Spleen (tissue), 7 donors: ENCODE measurements at regions not wholly inside any gene's neighbourhood (a gene's known extent, or its start where the extent isn't known, plus 50 kb on each side); places are given as distances from the start of the nearest gene placed in this dataset.

Source experiments
- POLR2A ChIP-seq, 3 donors: fragments of 450-650 bp; IDR thresholded peaks; one replicate each; pipeline ENCODE4 v1.5.1; 2017; ENCODE audit warnings: antibody characterized with exemption in 3 of 3, mild to moderate bottlenecking in 1 of 3
- POLR2AphosphoS5 ChIP-seq, 3 donors: sonication (generic); formaldehyde crosslinking; IDR thresholded peaks; one replicate each; pipeline ENCODE4 v1.5.1; 2017; ENCODE audit warnings: antibody characterized with exemption in 3 of 3
- TF ChIP-seq, protein P1 (sequence below), 11 experiments: fragments of 200-600 bp in 7 of 11; fragments of 450-650 bp in 4 of 11; sonication (generic) in 4 of 11; IDR thresholded peaks in 8 of 11; conservative IDR thresholded peaks in 3 of 11; 1 replicate in 7 of 11; 2 replicates in 4 of 11; pipeline versions ENCODE4 v1.4.0 to v1.8.0; 2016 to 2021; ENCODE audit warnings: antibody characterized with exemption in 11 of 11, inconsistent platforms in 4 of 11, mild to moderate bottlenecking in 1 of 11
- donor health status: DM: no; HTN: no; CAD: no; lungs with moderate emphysema.
- donor health status: DM: no; HTN: no; CAD: no.
- donor health status: DM: no; HTN: no; CAD: no.

DNA sequence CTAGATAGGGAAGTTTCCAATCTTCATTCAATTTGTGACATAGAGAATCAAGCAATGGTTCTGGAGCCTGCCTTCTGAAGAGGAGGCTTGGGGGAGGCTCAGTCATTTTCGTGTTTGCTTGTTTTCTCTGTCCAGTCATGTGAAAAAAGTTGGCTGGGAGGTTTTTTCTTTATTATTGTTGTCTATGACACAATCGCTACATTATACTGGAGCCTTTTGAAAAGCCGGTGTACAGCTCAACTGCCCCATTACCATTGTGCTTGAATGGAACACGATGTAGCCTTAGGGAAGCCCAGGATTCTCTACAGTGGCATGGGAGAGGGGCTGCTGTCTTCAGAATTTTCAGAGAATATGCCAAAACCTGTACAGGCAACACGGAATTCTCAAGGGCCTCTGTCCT is 57.9 kb upstream of the NCAM1 start:
- TF ChIP-seq POLR2A (IDR thresholded peaks at IDR 0.05) = no peak
- TF ChIP-seq, protein P1, sequence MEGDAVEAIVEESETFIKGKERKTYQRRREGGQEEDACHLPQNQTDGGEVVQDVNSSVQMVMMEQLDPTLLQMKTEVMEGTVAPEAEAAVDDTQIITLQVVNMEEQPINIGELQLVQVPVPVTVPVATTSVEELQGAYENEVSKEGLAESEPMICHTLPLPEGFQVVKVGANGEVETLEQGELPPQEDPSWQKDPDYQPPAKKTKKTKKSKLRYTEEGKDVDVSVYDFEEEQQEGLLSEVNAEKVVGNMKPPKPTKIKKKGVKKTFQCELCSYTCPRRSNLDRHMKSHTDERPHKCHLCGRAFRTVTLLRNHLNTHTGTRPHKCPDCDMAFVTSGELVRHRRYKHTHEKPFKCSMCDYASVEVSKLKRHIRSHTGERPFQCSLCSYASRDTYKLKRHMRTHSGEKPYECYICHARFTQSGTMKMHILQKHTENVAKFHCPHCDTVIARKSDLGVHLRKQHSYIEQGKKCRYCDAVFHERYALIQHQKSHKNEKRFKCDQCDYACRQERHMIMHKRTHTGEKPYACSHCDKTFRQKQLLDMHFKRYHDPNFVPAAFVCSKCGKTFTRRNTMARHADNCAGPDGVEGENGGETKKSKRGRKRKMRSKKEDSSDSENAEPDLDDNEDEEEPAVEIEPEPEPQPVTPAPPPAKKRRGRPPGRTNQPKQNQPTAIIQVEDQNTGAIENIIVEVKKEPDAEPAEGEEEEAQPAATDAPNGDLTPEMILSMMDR (IDR thresholded peaks at IDR 0.05 in 8 of 11, conservative IDR thresholded peaks at IDR 0.05 in 3 of 11) = no peak
- TF ChIP-seq POLR2AphosphoS5 (IDR thresholded peaks at IDR 0.05) = no peak
